ENCODE measurements at regions not wholly inside any gene's neighbourhood (a gene's known extent, or its start where the extent isn't known, plus 50 kb on each side); places are given as distances from the start of the nearest gene placed in this dataset.
A peak's percentile ranks its signal among the peaks of the same experiment; 100 is the strongest.

DNA sequence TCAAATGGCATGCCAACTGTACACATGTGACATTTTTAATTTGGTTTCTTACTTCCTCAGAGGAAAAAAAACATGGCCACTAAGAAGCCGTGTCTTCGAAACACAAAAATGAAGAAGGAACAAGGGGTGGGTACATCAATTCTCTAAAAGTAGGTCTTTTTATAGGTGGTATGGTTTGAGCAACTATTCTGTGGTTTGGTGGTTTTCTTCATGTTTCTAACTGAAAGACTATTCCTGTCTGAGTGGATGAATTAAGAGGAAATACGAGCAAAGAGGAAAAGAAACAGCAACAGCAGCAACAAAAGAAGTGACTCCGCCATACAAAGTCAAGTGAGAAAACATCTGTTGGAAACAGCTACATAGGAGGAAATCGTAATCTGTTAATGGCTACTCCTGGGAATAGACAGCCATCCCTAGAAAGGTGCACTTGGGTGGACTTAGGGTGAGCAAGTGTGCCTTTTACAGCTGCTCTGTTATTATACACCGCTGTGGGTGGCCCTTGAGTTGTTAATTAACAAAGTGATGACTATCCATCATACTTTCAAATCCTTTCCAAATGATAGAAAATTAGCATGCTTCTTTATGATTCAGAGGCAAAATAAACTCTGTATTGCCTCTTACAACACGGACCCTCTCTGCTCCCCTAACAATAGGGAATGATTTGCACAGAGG, 575.8 kb downstream of the TLE1 start:
- DNase-seq (ENCODE audit: low spot score), result peak; percentile 87

DNA sequence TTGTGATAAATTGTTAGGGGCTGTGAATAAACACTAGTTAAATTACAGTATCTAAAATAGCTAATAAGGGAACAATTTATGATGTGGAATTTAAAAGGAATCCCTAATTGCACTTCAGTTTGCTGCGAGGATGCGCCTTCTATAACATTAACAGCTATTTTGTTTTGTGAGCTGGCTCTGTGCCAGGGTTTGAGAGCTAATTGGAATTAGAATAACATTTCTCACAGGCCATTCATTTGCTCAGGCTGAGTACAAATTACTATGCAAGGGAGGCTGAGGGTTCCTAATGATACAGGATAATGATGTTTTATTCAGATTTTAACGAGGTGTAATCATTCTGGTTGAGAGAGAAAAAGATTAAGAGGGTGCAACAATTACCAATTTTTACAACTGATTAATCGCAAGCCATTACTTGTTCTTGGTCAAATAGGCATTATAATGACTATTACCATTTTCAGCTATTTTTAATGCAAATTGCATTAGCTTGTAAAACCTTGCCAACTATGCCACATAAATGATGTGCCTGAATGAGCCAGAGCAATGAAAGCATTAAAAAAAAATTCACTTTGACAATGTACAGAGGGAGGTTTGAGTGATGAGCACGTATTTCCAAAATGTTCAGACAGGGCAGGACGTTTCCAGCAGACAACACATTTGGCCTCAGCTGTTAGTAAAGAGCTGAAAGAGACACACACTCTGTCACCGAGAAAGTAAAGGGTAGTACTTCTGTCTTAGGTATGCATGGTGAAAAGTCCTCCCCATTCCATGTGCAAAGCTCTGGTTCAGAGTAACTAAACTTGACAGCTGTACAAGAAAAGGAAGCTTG, 576.5 kb downstream of the TLE1 start:
- no peak for DNase-seq (ENCODE audit: low spot score)

DNA sequence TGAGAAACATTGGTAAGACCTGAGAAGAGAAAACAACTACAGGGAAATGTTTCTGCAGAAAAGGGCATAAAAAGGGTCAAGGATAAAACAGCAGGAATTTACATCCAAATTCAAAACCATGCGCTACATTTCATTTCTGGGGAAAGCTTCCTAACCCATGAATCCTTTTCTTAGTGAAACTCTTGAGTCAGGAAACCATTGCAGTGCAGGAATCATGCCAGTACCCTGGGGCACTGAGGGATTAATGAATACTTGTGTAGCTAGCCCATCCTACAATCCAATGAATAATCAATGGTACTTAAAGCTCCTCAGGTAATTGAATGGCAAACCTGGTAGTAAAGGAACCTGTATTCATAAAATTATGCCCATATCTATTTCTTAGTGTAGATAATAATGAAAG, 580.5 kb downstream of the TLE1 start:
- DNase-seq (ENCODE audit: low spot score), result no peak

- DNase-seq (ENCODE audit: low spot score), result no peak
Measured at GRCh38 chr9:81108391-81108790, 581.0 kb downstream of the TLE1 start.

DNA sequence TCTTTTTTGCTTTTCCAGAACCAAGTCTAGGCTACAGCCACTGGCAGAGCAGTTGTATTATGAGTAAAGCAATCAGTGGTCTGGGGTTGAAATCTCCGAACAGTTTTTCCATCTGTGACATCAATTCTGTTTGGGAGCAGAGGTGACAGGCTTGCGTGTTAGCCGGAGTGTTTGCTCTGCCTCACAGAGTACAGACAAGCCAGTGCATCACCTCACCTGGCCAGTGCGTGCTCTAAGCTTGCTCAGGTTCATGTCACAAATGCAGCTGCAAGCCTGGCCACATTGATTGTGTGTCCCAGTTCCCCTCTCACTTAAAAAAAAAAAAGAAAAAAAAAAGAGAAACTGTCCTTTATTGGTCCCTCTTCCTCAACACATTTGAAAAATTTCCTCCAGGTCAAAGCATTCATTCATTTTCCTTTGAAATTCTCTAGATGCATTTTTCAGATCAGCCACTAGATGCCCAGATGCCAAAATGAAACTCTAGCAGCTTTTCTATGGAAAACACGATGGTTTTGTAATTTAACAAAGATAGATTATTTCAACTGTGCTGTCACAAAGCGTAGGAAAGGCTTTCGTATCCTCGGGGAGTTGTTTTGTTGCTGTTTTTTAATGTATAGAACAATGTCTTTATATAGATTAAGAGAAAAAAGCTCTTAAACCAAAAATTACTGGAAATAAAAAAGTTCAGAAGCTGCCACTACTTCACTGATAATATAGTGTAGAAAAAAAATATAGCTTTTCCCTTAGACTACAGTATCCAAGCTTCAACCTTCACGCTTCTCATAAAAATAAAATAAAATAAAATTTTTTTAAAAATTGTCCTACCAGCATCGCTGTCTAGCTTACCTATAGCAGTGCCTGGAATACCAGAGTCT, 585.5 kb downstream of the TLE1 start:
- no peak for DNase-seq (ENCODE audit: low spot score)

- DNase-seq (ENCODE audit: low spot score), result no peak
Measured at GRCh38 chr9:81097131-81097847, 592.1 kb downstream of the TLE1 start.

- DNase-seq (ENCODE audit: low spot score), result peak; percentile 16
Measured at GRCh38 chr9:81096625-81097024, 592.7 kb downstream of the TLE1 start.

DNA sequence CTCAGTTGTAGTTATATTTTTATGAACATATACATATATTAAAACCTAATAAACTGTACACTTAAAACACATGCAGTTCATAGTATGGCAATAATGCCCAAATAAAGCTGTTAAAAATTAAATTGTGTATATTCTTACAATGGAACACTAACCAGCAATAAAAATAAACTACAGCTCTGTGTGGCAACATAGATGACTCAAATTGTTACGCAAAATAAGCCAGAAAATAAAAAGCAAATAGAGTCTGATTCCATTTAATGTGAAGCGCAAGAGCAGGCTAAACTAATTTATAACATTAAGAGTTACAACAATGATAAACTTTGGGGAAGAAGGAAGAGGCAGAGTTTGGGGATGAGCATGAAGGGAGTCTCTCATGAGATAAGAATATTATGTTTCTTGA, 597.3 kb downstream of the TLE1 start:
- no peak for DNase-seq (ENCODE audit: low spot score)

GRCh38 chr9:81088341-81088740, 601.0 kb downstream of the TLE1 start:
- DNase-seq (ENCODE audit: low spot score), result no peak

DNA sequence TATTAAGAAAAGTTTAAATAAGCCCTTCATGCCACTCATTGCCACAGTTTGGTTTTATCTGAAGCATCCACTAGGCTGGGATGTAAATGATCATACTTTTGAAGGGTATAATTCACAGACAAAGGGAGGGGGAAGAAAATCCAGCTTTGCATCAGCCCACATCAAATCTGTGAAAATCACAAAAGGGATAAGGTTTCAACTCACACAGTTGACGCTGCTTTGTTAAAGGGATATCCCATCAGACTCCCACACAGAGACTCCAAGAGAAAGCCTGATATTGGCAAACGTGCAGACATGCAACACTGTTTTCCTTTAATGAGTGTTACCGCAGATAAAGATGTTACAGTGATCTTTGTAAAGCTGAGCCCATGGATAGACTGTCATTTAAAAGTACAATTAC, 602.9 kb downstream of the TLE1 start:
- DNase-seq (ENCODE audit: low spot score), result no peak

GRCh38 chr9:81083854-81084512, 605.4 kb downstream of the TLE1 start:
- no peak for DNase-seq (ENCODE audit: low spot score)

DNA sequence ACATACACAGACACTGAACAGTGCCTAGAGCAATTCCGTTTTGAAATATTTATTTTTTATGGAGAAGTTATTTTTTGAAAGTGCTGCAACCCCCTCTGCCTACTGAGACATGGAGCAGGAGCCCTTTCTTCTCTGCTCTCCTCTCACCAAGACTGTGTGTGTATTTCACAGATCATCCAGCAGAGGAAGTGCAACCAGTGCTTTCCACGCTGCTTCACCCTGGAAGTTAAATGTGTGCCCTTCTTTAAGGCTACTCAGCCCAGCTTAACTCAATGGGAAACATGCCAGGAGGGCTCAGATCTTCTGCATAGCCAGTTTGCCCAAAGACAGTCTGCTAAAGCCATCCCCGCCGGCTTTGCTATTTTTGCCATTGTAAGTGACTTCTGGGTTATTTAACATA, 606.3 kb downstream of the TLE1 start:
- peak; percentile 7 for DNase-seq (ENCODE audit: low spot score)

DNA sequence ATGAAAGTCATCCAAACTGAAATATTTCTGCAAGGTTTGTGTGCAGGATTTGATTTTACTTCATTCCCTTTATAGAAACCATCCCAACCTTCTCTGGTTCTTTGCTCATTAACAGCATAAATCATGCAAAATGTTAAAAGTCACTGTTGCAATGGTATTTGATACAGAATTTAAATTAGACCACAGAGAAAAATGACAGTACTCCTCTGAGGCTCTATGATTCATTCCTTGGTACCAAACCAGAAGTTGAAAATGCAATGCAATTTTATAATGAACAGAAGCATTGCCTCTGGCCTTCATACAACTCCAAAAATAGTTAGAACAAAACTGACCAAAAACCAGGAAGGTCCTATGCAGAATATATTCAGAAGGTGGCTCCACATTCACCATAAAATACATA, 607.1 kb downstream of the TLE1 start:
- DNase-seq (ENCODE audit: low spot score), result no peak

- no peak for DNase-seq (ENCODE audit: low spot score)
Measured at GRCh38 chr9:81080900-81081299, 608.4 kb downstream of the TLE1 start.

GRCh38 chr9:81080185-81080584, 609.2 kb downstream of the TLE1 start:
- no peak for DNase-seq (ENCODE audit: low spot score)

DNA sequence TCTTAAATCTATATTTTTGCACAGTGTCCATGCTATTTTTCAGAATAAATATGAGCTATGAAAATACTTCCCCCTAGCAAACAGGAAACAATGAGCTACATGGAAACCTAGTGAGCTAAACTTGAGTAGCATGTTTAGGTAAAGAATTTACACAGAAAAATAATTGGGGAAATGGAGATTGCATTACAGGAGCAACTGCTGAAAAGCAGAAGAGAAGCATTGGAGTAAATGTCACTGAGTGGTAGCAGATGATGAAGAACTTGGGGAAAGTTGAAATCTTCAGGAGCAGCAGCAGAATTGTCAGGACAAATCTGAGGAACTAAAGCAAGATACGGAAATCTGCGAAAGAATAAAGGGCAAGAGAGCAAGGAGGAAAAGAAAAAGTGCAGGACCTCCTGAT, 610.3 kb downstream of the TLE1 start:
- no peak for DNase-seq (ENCODE audit: low spot score)

DNA sequence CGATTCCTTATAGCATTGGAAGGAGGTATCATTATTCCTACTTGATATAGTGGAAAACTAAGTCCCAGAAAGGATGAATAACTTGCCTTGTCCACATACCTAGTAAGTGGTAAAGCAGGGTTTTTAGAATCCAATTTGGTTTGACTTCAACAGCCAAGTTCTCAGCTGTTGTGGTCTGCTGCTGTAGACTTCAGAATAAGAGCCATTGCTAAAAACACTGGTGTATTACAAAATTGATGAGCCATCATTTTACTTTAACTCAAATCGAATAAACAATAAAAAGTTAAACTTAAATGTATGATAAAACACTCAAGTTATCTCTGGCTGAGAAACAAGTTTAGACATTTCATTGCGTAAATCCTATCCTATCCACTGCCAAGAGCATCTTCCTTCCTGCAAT, 610.8 kb downstream of the TLE1 start:
- DNase-seq (ENCODE audit: low spot score), result no peak

DNA sequence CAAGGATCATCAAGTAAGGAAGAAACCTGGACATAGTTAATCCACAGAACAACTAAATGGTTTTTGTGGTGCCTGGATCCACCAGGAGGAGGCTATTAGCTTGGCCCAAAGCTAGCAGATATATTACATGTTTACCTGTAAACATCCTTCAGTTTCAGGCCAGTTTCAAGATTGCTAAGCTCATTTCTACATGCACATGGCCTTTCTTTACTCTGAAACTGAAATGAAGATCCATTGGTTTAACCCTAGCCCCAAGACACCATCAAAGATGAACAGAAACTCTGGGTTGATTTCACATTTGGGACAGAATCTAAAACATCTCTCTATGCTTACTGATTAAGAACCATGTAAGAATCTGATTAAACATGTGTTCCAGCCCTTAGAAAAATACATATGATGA, 611.8 kb downstream of the TLE1 start:
- no peak for DNase-seq (ENCODE audit: low spot score)

- DNase-seq (ENCODE audit: low spot score), result no peak
Measured at GRCh38 chr9:81076131-81076530, 613.2 kb downstream of the TLE1 start.

GRCh38 chr9:81074221-81074620, 615.1 kb downstream of the TLE1 start:
- no peak for DNase-seq (ENCODE audit: low spot score)

GRCh38 chr9:81073821-81074220, 615.5 kb downstream of the TLE1 start:
- no peak for DNase-seq (ENCODE audit: low spot score)

DNA sequence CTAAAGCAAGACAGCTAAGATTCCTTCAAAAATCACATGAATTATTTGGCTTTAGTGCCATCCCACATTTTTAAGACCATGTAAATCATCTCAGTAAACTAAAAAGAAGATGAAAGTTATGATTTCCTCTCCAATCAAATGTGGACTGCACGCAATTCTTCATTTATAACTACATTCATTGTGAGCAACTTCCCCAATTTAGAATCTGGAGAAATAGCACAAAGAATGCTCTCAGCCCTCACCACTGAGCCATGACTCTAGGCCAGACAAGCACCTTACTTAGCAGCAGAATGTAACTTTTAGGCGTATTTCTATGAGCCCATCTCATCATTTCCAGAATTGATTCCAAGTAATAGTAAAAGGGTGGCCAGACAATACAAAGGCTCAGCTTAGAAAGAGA, 616.6 kb downstream of the TLE1 start:
- DNase-seq (ENCODE audit: low spot score), result no peak

All from pons (tissue), 1 donor.